GM12878 (cell line): ENCODE measurements at regions not wholly inside any gene's neighbourhood (a gene's known extent, or its start where the extent isn't known, plus 50 kb on each side); places are given as distances from the start of the nearest gene placed in this dataset.

Source experiments
- CTCF ChIP-seq, 3 experiments: IDR thresholded peaks in 2 of 3; conservative IDR thresholded peaks in 1 of 3; 2 replicates each; pipeline ENCODE4 v1.5.1; 2011; ENCODE audit warnings: low read depth in 3 of 3, low read length in 3 of 3, mild to moderate bottlenecking in 3 of 3, control low read depth in 2 of 3, moderate library complexity in 2 of 3, inconsistent platforms in 1 of 3, mixed read lengths in 1 of 3; ENCODE audit not compliant: control insufficient read depth in 2 of 3, insufficient read depth in 1 of 3; ENCODE audit errors: extremely low read depth in 1 of 3
- DPF2 ChIP-seq: fragments of 450-650 bp; IDR thresholded peaks from 2 replicates; pipeline ENCODE4 v1.6.1; 2017; ENCODE audit warnings: mild to moderate bottlenecking
- EP300 ChIP-seq, 2 experiments: fragments of 150-350 bp in 1 of 2; IDR thresholded peaks; 2 replicates each; pipeline ENCODE4 v1.6.1; 2011 to 2012; ENCODE audit warnings: low read depth in 2 of 2, low read length in 2 of 2, borderline replicate concordance in 1 of 2, improper control_type of control experiment in 1 of 2, inconsistent platforms in 1 of 2; ENCODE audit not compliant: control insufficient read depth in 1 of 2
- EZH2 ChIP-seq: IDR thresholded peaks from 2 replicates; pipeline ENCODE4 v1.6.1; 2012; ENCODE audit warnings: low read depth, mild to moderate bottlenecking, control low read depth, inconsistent platforms, low read length, borderline replicate concordance; ENCODE audit not compliant: control insufficient read depth
- HDGF ChIP-seq: fragments of 450-650 bp; IDR thresholded peaks from 2 replicates; pipeline ENCODE4 v1.6.1; 2016; ENCODE audit warnings: antibody characterized with exemption
- MYC ChIP-seq: IDR thresholded peaks from 2 replicates; pipeline ENCODE4 v1.6.1; 2011; ENCODE audit warnings: mild to moderate bottlenecking, low read length, moderate library complexity, inconsistent platforms; ENCODE audit not compliant: insufficient read depth, insufficient replicate concordance, insufficient read length, severe bottlenecking
- POLR2AphosphoS5 ChIP-seq: IDR thresholded peaks from 2 replicates; pipeline ENCODE4 v1.6.1; 2011; ENCODE audit warnings: mild to moderate bottlenecking, low read length, inconsistent platforms
- SIN3A ChIP-seq: IDR thresholded peaks from 2 replicates; pipeline ENCODE4 v1.6.1; 2012; ENCODE audit warnings: low read depth, low read length, improper control_type of control experiment
- USF2 ChIP-seq: IDR thresholded peaks from 2 replicates; pipeline ENCODE4 v1.6.1; 2011; ENCODE audit warnings: low read depth, low read length, improper control_type of control experiment, borderline replicate concordance
- ZNF384 ChIP-seq: IDR thresholded peaks from 2 replicates; pipeline ENCODE4 v1.6.1; 2012; ENCODE audit warnings: low read depth, mild to moderate bottlenecking, low read length, improper control_type of control experiment, borderline replicate concordance

- TF ChIP-seq POLR2AphosphoS5 (no peak), EZH2 (no peak), ZNF384 (no peak), SIN3A (no peak), DPF2 (no peak), CTCF (IDR thresholded peaks at IDR 0.05 in 2 of 3, conservative IDR thresholded peaks at IDR 0.05 in 1 of 3; ENCODE audit: control insufficient read depth in 2 of 3, extremely low read depth in 1 of 3, insufficient read depth in 1 of 3, low read depth in 3 of 3, low read length in 3 of 3) (no peak), EP300 (IDR thresholded peaks at IDR 0.05; ENCODE audit: borderline replicate concordance in 1 of 2, control insufficient read depth in 1 of 2, low read depth in 2 of 2, low read length in 2 of 2) (no peak), MYC (no peak), HDGF (no peak), USF2 (no peak)
These were observed 51.0 kb upstream of the IL12A start for GRCh38 chr3:159937561-159938166.
